ENCODE measurements at regions not wholly inside any gene's neighbourhood (a gene's known extent, or its start where the extent isn't known, plus 50 kb on each side); places are given as distances from the start of the nearest gene placed in this dataset.
"Not testable (repeated sequence)": the region's sequence is repeated elsewhere in the genome, so short reads cannot be mapped to it uniquely, and the experiment has no call there.

DNA sequence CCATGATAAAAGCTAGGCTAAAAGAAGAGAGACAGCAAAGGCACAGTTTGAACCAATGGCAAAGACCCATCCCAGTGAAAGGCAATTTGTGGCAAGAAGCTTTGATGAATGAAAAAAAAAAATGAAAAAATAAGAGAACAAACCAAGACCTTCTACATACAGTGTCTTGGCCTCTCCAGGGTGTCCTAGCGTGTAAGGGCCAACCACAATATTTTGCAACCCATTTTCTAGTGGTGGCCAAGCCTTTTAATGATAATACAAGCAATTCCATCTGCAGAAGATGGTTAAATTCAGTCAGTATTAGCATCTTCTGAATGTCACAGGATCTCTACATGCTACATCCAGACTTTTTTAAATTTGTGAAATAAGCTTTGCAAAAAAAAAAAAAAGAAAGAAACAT lies 270.4 kb downstream of the LRATD1 start:
- H3K4me1 ChIP-seq (ENCODE audit: control insufficient read depth, insufficient read depth, low read length, poor library complexity, severe bottlenecking): no peaks in the 10 kb centered on the region
- no peaks in the 10 kb centered on the region for H3K9me3 ChIP-seq (ENCODE audit: control insufficient read depth in 2 of 2, low read length in 2 of 2)
- H3K4me3 Mint-ChIP-seq: no peak overlapping the region
- DNase-seq (no peak), ATAC-seq (ENCODE audit: low read depth in 2 of 2) (no peak)
- H3K36me3 ChIP-seq (ENCODE audit: control insufficient read depth, insufficient read depth, low read length): no peaks in the 10 kb centered on the region
- H3K9me3 Mint-ChIP-seq: peaks cover 0 to 1% (median 0%) of the 10 kb centered on the region in 7 donors
- H3K36me3 Mint-ChIP-seq: no peaks in the 10 kb centered on the region
- no peaks in the 10 kb centered on the region for H3K27me3 ChIP-seq (ENCODE audit: control insufficient read depth, insufficient read depth, low read length)
- no peak overlapping the region for H3K4me3 ChIP-seq (ENCODE audit: low read depth, low read length)
- no peak overlapping the region for H3K27ac ChIP-seq (ENCODE audit: insufficient read depth, low read length, poor library complexity, severe bottlenecking)
- H3K27ac Mint-ChIP-seq: no peak overlapping the region
- H3K27me3 Mint-ChIP-seq: no peaks in the 10 kb centered on the region
- no peaks in the 10 kb centered on the region for H3K4me1 Mint-ChIP-seq

DNA sequence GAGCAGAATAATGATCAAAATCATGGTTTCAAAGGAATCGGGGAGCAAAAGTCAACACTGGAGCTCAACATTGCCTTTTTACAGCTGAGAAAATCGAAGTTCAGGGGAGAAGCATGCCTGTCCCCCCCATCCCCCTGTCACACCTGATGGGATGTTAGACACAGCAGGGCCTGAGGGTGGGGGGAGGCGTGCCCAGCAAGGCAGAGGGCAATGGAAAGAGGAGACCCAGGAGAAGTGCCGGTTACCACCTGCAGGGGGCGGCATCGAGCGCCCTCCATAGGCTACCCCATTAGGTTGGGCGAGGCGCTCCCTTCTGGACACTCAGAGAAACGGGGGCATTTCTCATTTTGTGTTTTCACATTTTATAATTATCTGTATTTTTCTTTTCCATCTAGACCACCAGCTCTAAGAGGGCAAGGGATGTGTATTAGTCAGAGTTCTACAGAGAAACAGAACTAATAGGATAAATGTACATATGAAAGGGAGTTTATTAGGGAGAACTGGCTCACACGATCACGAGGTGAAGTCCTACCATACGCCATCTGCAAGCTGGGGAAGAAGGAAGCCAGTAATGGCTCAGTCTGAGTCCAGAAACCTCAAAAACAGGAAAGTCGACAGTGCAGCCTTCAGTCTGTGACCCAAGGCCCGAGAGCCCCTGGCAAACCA lies 271.3 kb downstream of the LRATD1 start:
- Mint-ChIP-seq H3K36me3 (no peaks in the 10 kb centered on the region), H3K27ac (peak overlapping the region in 1 of 3 donors; percentile 63), H3K4me1 (no peaks in the 10 kb centered on the region), H3K27me3 (no peaks in the 10 kb centered on the region), H3K4me3 (no peak overlapping the region), H3K9me3 (peaks cover 0 to 1% (median 0%) of the 10 kb centered on the region in 7 donors)
- no peaks in the 10 kb centered on the region for H3K4me1 ChIP-seq (ENCODE audit: control insufficient read depth, insufficient read depth, low read length, poor library complexity, severe bottlenecking)
- H3K27me3 ChIP-seq (ENCODE audit: control insufficient read depth, insufficient read depth, low read length): no peaks in the 10 kb centered on the region
- H3K4me3 ChIP-seq (ENCODE audit: low read depth, low read length): no peak overlapping the region
- no peaks in the 10 kb centered on the region for H3K9me3 ChIP-seq (ENCODE audit: control insufficient read depth in 2 of 2, low read length in 2 of 2)
- DNase-seq (peak in 2 of 3 donors; percentile 15 to 46), ATAC-seq (ENCODE audit: low read depth in 2 of 2) (peak in 1 of 2 donors; percentile 46)
- no peaks in the 10 kb centered on the region for H3K36me3 ChIP-seq (ENCODE audit: control insufficient read depth, insufficient read depth, low read length)
- H3K27ac ChIP-seq (ENCODE audit: insufficient read depth, low read length, poor library complexity, severe bottlenecking): no peak overlapping the region

DNA sequence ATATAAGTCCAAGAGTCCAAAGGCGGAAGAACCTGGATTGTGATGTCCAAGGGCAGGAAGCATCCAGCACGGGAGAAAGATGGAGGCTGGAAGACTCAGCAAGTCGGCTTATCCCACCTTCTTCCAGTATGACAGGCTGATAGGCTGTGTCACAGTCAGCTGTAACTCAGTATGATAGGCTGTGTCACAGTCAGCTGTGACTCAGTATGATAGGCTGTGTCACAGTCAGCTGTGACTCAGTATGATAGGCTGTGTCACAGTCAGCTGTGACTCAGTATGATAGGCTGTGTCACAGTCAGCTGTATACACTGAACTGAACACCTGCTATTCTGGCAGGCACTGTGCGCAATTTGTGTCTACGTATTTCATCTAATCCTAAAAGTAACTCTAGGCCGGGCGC lies 271.9 kb downstream of the LRATD1 start:
- ATAC-seq (ENCODE audit: low read depth in 2 of 2); H3K4me3 Mint-ChIP-seq; H3K9me3 Mint-ChIP-seq; DNase-seq; H3K27ac ChIP-seq (ENCODE audit: insufficient read depth, low read length, poor library complexity, severe bottlenecking); H3K4me1 Mint-ChIP-seq; H3K4me1 ChIP-seq (ENCODE audit: control insufficient read depth, insufficient read depth, low read length, poor library complexity, severe bottlenecking); H3K27me3 Mint-ChIP-seq; H3K27me3 ChIP-seq (ENCODE audit: control insufficient read depth, insufficient read depth, low read length); H3K4me3 ChIP-seq (ENCODE audit: low read depth, low read length); H3K9me3 ChIP-seq (ENCODE audit: control insufficient read depth in 2 of 2, low read length in 2 of 2); H3K36me3 Mint-ChIP-seq; H3K36me3 ChIP-seq (ENCODE audit: control insufficient read depth, insufficient read depth, low read length): not testable (repeated sequence)
- peak overlapping the region in 1 of 3 donors; percentile 63 for H3K27ac Mint-ChIP-seq

DNA sequence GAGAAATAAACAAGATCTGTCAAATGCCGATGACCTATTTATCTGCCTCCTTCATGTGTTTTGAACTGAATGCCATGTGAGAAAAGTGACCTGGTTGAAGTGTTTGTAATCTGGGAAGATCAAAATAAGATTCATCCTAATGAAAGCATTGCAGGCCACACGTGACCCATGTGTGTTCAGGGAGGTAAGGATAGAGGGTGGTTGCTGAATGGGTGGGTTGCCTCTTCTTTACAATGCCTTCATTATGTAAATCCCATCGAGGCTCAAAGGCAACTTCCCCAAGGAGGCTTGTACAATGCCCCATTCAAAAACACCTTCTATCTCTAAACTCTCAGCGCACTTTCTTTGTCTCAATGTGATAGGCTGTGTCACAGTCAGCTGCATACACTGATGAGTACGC lies 273.1 kb downstream of the LRATD1 start:
- DNase-seq (no peak), ATAC-seq (ENCODE audit: low read depth in 2 of 2) (no peak)
- no peak overlapping the region for H3K4me3 ChIP-seq (ENCODE audit: low read depth, low read length)
- no peaks in the 10 kb centered on the region for H3K4me1 ChIP-seq (ENCODE audit: control insufficient read depth, insufficient read depth, low read length, poor library complexity, severe bottlenecking)
- Mint-ChIP-seq H3K27me3 (no peaks in the 10 kb centered on the region), H3K4me1 (no peaks in the 10 kb centered on the region), H3K9me3 (peaks cover 0 to 4% (median 0%) of the 10 kb centered on the region in 7 donors), H3K36me3 (no peaks in the 10 kb centered on the region), H3K4me3 (no peak overlapping the region), H3K27ac (no peak overlapping the region)
- H3K9me3 ChIP-seq (ENCODE audit: control insufficient read depth in 2 of 2, low read length in 2 of 2): no peaks in the 10 kb centered on the region
- no peaks in the 10 kb centered on the region for H3K27me3 ChIP-seq (ENCODE audit: control insufficient read depth, insufficient read depth, low read length)
- no peaks in the 10 kb centered on the region for H3K36me3 ChIP-seq (ENCODE audit: control insufficient read depth, insufficient read depth, low read length)
- H3K27ac ChIP-seq (ENCODE audit: insufficient read depth, low read length, poor library complexity, severe bottlenecking): no peak overlapping the region

DNA sequence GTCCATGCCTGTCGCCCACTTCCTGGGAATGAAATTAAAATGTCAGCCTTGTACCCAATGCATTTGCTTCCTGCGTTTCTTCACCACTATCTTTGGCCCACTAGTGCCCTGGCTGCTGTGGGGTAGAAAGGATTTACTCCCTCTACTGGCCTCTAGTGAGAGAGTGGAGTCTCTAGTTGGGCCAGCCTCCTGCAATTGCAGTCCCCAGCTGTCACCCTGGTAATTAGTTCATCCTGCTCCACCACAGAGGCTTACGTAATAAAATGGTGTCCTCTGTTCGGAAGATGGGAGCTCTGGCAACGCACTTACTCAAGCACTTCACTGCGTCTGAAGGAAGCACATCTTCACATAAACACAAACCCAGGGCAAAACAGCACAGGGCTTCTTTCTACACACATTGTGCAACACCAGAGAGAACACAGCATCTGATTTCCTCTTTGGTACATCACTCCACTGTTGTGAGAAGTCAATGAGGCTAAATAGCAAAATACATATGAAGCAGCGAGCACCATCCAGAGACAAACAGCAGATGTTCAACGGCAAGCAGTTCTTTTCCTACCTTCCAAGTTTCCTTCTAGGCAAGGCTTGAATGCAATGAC lies 274.6 kb downstream of the LRATD1 start:
- Mint-ChIP-seq H3K4me1 (no peaks in the 10 kb centered on the region), H3K27ac (no peak overlapping the region), H3K9me3 (peaks cover 0 to 6% (median 0%) of the 10 kb centered on the region in 7 donors), H3K27me3 (no peaks in the 10 kb centered on the region), H3K36me3 (no peaks in the 10 kb centered on the region), H3K4me3 (no peak overlapping the region)
- Histone ChIP-seq H3K36me3 (ENCODE audit: control insufficient read depth, insufficient read depth, low read length) (no peaks in the 10 kb centered on the region), H3K27ac (ENCODE audit: insufficient read depth, low read length, poor library complexity, severe bottlenecking) (no peak overlapping the region), H3K4me3 (ENCODE audit: low read depth, low read length) (no peak overlapping the region), H3K27me3 (ENCODE audit: control insufficient read depth, insufficient read depth, low read length) (no peaks in the 10 kb centered on the region), H3K9me3 (ENCODE audit: control insufficient read depth in 2 of 2, low read length in 2 of 2) (no peaks in the 10 kb centered on the region), H3K4me1 (ENCODE audit: control insufficient read depth, insufficient read depth, low read length, poor library complexity, severe bottlenecking) (no peaks in the 10 kb centered on the region)
- no peak for ATAC-seq (ENCODE audit: low read depth in 2 of 2)
- DNase-seq: no peak

DNA sequence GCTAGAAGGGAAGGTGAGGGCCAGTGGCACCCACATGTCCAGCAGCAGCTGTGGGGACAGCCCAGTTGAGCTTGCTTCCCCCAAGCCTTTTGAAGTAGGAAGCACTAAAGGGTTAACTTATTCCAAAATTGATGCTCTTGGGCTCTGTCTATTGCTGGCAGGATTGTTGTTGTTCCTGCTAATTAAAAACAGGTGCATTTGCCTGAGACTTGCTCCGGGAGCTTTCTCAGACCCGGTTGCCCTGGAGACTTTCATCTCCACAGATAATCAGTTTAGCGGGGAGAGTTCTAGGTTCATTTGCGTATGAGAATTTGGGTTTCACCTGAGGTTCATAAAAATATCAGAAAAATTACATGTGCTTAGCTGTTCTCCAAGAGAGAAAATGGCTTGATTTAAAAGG lies 277.3 kb downstream of the LRATD1 start:
- H3K4me3 ChIP-seq (ENCODE audit: low read depth, low read length): no peak overlapping the region
- H3K27me3 ChIP-seq (ENCODE audit: control insufficient read depth, insufficient read depth, low read length): no peaks in the 10 kb centered on the region
- Mint-ChIP-seq H3K9me3 (peaks cover 0 to 6% (median 1%) of the 10 kb centered on the region in 7 donors), H3K4me1 (no peaks in the 10 kb centered on the region), H3K27ac (no peak overlapping the region), H3K4me3 (no peak overlapping the region), H3K27me3 (peaks cover 4% of the 10 kb centered on the region), H3K36me3 (no peaks in the 10 kb centered on the region)
- no peak overlapping the region for H3K27ac ChIP-seq (ENCODE audit: insufficient read depth, low read length, poor library complexity, severe bottlenecking)
- ATAC-seq (ENCODE audit: low read depth in 2 of 2) (no peak), DNase-seq (no peak)
- H3K36me3 ChIP-seq (ENCODE audit: control insufficient read depth, insufficient read depth, low read length): no peaks in the 10 kb centered on the region
- no peaks in the 10 kb centered on the region for H3K4me1 ChIP-seq (ENCODE audit: control insufficient read depth, insufficient read depth, low read length, poor library complexity, severe bottlenecking)
- H3K9me3 ChIP-seq (ENCODE audit: control insufficient read depth in 2 of 2, low read length in 2 of 2): no peaks in the 10 kb centered on the region

DNA sequence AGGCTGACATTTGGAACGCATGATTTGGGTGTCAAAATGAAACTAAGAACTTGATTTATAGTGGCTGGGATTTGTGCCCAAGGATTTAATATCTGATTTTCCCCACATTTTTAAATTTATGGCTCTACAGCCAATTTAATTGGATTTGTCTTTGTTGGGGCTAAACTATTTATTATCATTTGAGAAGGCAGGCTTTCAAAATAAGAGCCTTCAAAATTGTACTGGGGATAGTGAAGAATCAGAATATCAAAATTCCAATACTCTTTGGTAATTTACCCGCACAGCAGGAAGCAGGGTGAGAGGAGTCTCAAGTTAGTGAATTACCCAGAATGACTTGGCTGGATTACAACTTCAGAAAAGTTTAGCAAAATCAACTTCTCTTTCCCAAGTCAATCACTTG lies 278.1 kb downstream of the LRATD1 start:
- Histone ChIP-seq H3K36me3 (ENCODE audit: control insufficient read depth, insufficient read depth, low read length) (no peaks in the 10 kb centered on the region), H3K9me3 (ENCODE audit: control insufficient read depth in 2 of 2, low read length in 2 of 2) (no peaks in the 10 kb centered on the region), H3K27me3 (ENCODE audit: control insufficient read depth, insufficient read depth, low read length) (no peaks in the 10 kb centered on the region), H3K27ac (ENCODE audit: insufficient read depth, low read length, poor library complexity, severe bottlenecking) (no peak overlapping the region), H3K4me1 (ENCODE audit: control insufficient read depth, insufficient read depth, low read length, poor library complexity, severe bottlenecking) (no peaks in the 10 kb centered on the region), H3K4me3 (ENCODE audit: low read depth, low read length) (no peak overlapping the region)
- H3K36me3 Mint-ChIP-seq: no peaks in the 10 kb centered on the region
- H3K4me3 Mint-ChIP-seq: no peak overlapping the region
- no peak overlapping the region for H3K27ac Mint-ChIP-seq
- no peak for ATAC-seq (ENCODE audit: low read depth in 2 of 2)
- peaks cover 0 to 6% (median 1%) of the 10 kb centered on the region in 7 donors for H3K9me3 Mint-ChIP-seq
- no peaks in the 10 kb centered on the region for H3K4me1 Mint-ChIP-seq
- H3K27me3 Mint-ChIP-seq: peaks cover 4% of the 10 kb centered on the region
- DNase-seq: no peak

DNA sequence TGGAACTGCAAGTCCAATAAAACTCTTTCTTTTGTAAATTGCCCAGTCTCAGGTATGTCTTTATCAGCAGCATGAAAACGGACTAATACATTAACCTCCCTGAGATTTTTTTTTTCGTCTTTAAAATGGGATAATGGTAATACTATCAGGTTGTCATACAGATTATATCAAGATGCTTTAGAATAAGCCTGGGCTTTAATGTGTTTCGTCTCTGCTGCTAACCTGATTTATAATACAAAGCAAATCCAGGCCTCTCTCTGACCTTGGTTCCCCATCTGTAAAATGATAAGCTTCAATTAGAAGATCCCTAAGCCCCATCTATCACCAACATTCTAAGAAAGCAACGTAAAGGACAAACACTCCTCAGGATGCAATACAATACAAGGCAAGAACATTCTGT lies 283.5 kb downstream of the LRATD1 start:
- Histone ChIP-seq H3K4me3 (ENCODE audit: low read depth, low read length) (no peak overlapping the region), H3K27me3 (ENCODE audit: control insufficient read depth, insufficient read depth, low read length) (no peaks in the 10 kb centered on the region), H3K36me3 (ENCODE audit: control insufficient read depth, insufficient read depth, low read length) (no peaks in the 10 kb centered on the region), H3K9me3 (ENCODE audit: control insufficient read depth in 2 of 2, low read length in 2 of 2) (no peaks in the 10 kb centered on the region), H3K27ac (ENCODE audit: insufficient read depth, low read length, poor library complexity, severe bottlenecking) (no peak overlapping the region), H3K4me1 (ENCODE audit: control insufficient read depth, insufficient read depth, low read length, poor library complexity, severe bottlenecking) (no peaks in the 10 kb centered on the region)
- ATAC-seq (ENCODE audit: low read depth in 2 of 2) (no peak), DNase-seq (no peak)
- peaks cover 0 to 8% (median 3%) of the 10 kb centered on the region in 7 donors for H3K9me3 Mint-ChIP-seq
- no peak overlapping the region for H3K27ac Mint-ChIP-seq
- no peaks in the 10 kb centered on the region for H3K36me3 Mint-ChIP-seq
- no peak overlapping the region for H3K4me3 Mint-ChIP-seq
- no peaks in the 10 kb centered on the region for H3K4me1 Mint-ChIP-seq
- peaks cover 4% of the 10 kb centered on the region for H3K27me3 Mint-ChIP-seq
